ENCODE measurements at regions not wholly inside any gene's neighbourhood (a gene's known extent, or its start where the extent isn't known, plus 50 kb on each side); places are given as distances from the start of the nearest gene placed in this dataset.
"Not testable (repeated sequence)": the region's sequence is repeated elsewhere in the genome, so short reads cannot be mapped to it uniquely, and the experiment has no call there.

- H3K4me3 ChIP-seq (ENCODE audit: low read depth, low read length) = no peak overlapping the region
- DNase-seq (ENCODE audit: low read depth) = no peak
- no peak for TF ChIP-seq CTCF (conservative IDR thresholded peaks at IDR 0.05; ENCODE audit: low read depth, low read length)
Observed at GRCh38 chr3:61407397-61407796, 154.0 kb upstream of the PTPRG start.

- no peak for TF ChIP-seq CTCF (conservative IDR thresholded peaks at IDR 0.05; ENCODE audit: low read depth, low read length)
- DNase-seq (ENCODE audit: low read depth) = no peak
- H3K4me3 ChIP-seq (ENCODE audit: low read depth, low read length) = no peak overlapping the region
Observed at GRCh38 chr3:61409638-61410037, 151.7 kb upstream of the PTPRG start.

- DNase-seq (ENCODE audit: low read depth); H3K4me3 ChIP-seq (ENCODE audit: low read depth, low read length): not testable (repeated sequence)
Observed at GRCh38 chr3:61410358-61410757, 151.0 kb upstream of the PTPRG start.

GRCh38 chr3:61411009-61411662 lies 150.2 kb upstream of the PTPRG start:
- H3K4me3 ChIP-seq (ENCODE audit: low read depth, low read length) = no peak overlapping the region
- no peak for TF ChIP-seq CTCF (conservative IDR thresholded peaks at IDR 0.05; ENCODE audit: low read depth, low read length)
- no peak for DNase-seq (ENCODE audit: low read depth)

GRCh38 chr3:61414456-61414855 lies 146.9 kb upstream of the PTPRG start:
- no peak for TF ChIP-seq CTCF (conservative IDR thresholded peaks at IDR 0.05; ENCODE audit: low read depth, low read length)
- no peak overlapping the region for H3K4me3 ChIP-seq (ENCODE audit: low read depth, low read length)
- DNase-seq (ENCODE audit: low read depth) = no peak

- no peak for TF ChIP-seq CTCF (conservative IDR thresholded peaks at IDR 0.05; ENCODE audit: low read depth, low read length)
- H3K4me3 ChIP-seq (ENCODE audit: low read depth, low read length) = no peak overlapping the region
- DNase-seq (ENCODE audit: low read depth) = no peak
Observed at GRCh38 chr3:61415201-61415600, 146.2 kb upstream of the PTPRG start.

- DNase-seq (ENCODE audit: low read depth) = no peak
- no peak overlapping the region for H3K4me3 ChIP-seq (ENCODE audit: low read depth, low read length)
- TF ChIP-seq CTCF (conservative IDR thresholded peaks at IDR 0.05; ENCODE audit: low read depth, low read length) = no peak
Observed at GRCh38 chr3:61416618-61417017, 144.8 kb upstream of the PTPRG start.
